ENCODE measurements at regions not wholly inside any gene's neighbourhood (a gene's known extent, or its start where the extent isn't known, plus 50 kb on each side); places are given as distances from the start of the nearest gene placed in this dataset.

GRCh38 chr5:119792161-119792799, 162.9 kb downstream of the FAM170A start:
- DNase-seq = no peak

- no peak for DNase-seq
These were observed 166.4 kb downstream of the FAM170A start for GRCh38 chr5:119795768-119796167.

- DNase-seq = no peak
These were observed 172.2 kb downstream of the FAM170A start for GRCh38 chr5:119801570-119801969.

GRCh38 chr5:119808024-119808423, 178.7 kb downstream of the FAM170A start:
- DNase-seq = no peak

- no peak for DNase-seq
These were observed 179.1 kb downstream of the FAM170A start for GRCh38 chr5:119808474-119808873.

GRCh38 chr5:119810217-119810616, 180.9 kb downstream of the FAM170A start:
- no peak for DNase-seq

GRCh38 chr5:119811458-119811857, 182.1 kb downstream of the FAM170A start:
- no peak for DNase-seq

GRCh38 chr5:119814655-119815054, 185.3 kb downstream of the FAM170A start:
- DNase-seq = no peak

GRCh38 chr5:119816055-119816454, 186.7 kb downstream of the FAM170A start:
- no peak for DNase-seq

- no peak for DNase-seq
These were observed 190.7 kb downstream of the FAM170A start for GRCh38 chr5:119820016-119820415.

- no peak for DNase-seq
These were observed 191.2 kb downstream of the FAM170A start for GRCh38 chr5:119820608-119821007.

- no peak for DNase-seq
These were observed 199.2 kb downstream of the FAM170A start for GRCh38 chr5:119828541-119828940.

- DNase-seq = no peak
These were observed 200.0 kb downstream of the FAM170A start for GRCh38 chr5:119829341-119829740.

- no peak for DNase-seq
These were observed 203.8 kb downstream of the FAM170A start for GRCh38 chr5:119833176-119833575.

- DNase-seq = no peak
These were observed 210.8 kb downstream of the FAM170A start for GRCh38 chr5:119840175-119840574.

- DNase-seq = no peak
These were observed 222.8 kb downstream of the FAM170A start for GRCh38 chr5:119852140-119852539.

- no peak for DNase-seq
These were observed 231.1 kb downstream of the FAM170A start for GRCh38 chr5:119860463-119860862.

- no peak for DNase-seq
These were observed 233.3 kb downstream of the FAM170A start for GRCh38 chr5:119862619-119863018.

- DNase-seq = no peak
These were observed 234.9 kb downstream of the FAM170A start for GRCh38 chr5:119864286-119864685.

- no peak for DNase-seq
These were observed 244.3 kb downstream of the FAM170A start for GRCh38 chr5:119873611-119874010.

GRCh38 chr5:119876522-119876921, 247.2 kb downstream of the FAM170A start:
- DNase-seq = no peak

- DNase-seq = no peak
These were observed 249.4 kb downstream of the FAM170A start for GRCh38 chr5:119878712-119879111.

- DNase-seq = no peak
These were observed 250.1 kb downstream of the FAM170A start for GRCh38 chr5:119879446-119879845.

GRCh38 chr5:119895066-119895465, 265.7 kb downstream of the FAM170A start:
- no peak for DNase-seq

- DNase-seq = no peak
These were observed 267.6 kb downstream of the FAM170A start for GRCh38 chr5:119896826-119897536.
